ENCODE measurements at regions not wholly inside any gene's neighbourhood (a gene's known extent, or its start where the extent isn't known, plus 50 kb on each side); places are given as distances from the start of the nearest gene placed in this dataset.
"Not testable (repeated sequence)": the region's sequence is repeated elsewhere in the genome, so short reads cannot be mapped to it uniquely, and the experiment has no call there.

- BruUV-seq (replicated peaks); H3K4me2 ChIP-seq (ENCODE audit: low read depth, low read length); CTCF ChIA-PET (ENCODE audit: low intra/inter-chr PET ratio, low total read pairs); H3K27me3 ChIP-seq (ENCODE audit: control insufficient read depth in 1 of 2, insufficient read depth in 2 of 2, low read length in 2 of 2); H3K36me3 ChIP-seq (replicated peaks in 1 of 2; ENCODE audit: control insufficient read depth in 1 of 2, insufficient read depth in 2 of 2, low read length in 2 of 2); POLR2A ChIA-PET; H3K4me3 ChIP-seq (replicated peaks in 1 of 3; ENCODE audit: insufficient read depth in 1 of 3, low read depth in 2 of 3, low read length in 3 of 3); in situ Hi-C loops (cut with HindIII; ENCODE audit: extremely low pct_ligation_motif_present, low pct_unique_long_range_greater_than_20kb); DNase-seq (ENCODE audit: low spot score); H4K20me1 ChIP-seq (ENCODE audit: insufficient read depth, low read length); ATAC-seq; H2AFZ ChIP-seq (ENCODE audit: low read length); FAIRE-seq; H3K4me1 ChIP-seq (ENCODE audit: insufficient read depth, low read length); H3K9ac ChIP-seq (ENCODE audit: insufficient read depth, low read depth, low read length); intact Hi-C loops (cut with micrococcal nuclease; ENCODE audit: unreplicated experiment); H3K79me2 ChIP-seq (ENCODE audit: insufficient read depth, low read length); H3K27ac ChIP-seq (ENCODE audit: extremely low read length, insufficient read depth, low read length): not testable (repeated sequence)
- WGBS (ENCODE audit: low lambda C conversion rate) = 54% methylated on average over 12 of the region's 14 CpGs
- H3K9me3 ChIP-seq (ENCODE audit: low read length) = peaks cover 40% of the 10 kb centered on the region
Measured at GRCh38 chr9:103611950-103612349, 482.2 kb upstream of the SMC2 start.

- Histone ChIP-seq H3K9me3 (ENCODE audit: low read length) (peaks cover 63% of the 10 kb centered on the region), H3K4me3 (replicated peaks in 1 of 3; ENCODE audit: insufficient read depth in 1 of 3, low read depth in 2 of 3, low read length in 3 of 3) (no peak overlapping the region), H4K20me1 (ENCODE audit: insufficient read depth, low read length) (no peaks in the 10 kb centered on the region), H3K4me1 (ENCODE audit: insufficient read depth, low read length) (no peaks in the 10 kb centered on the region), H3K79me2 (ENCODE audit: insufficient read depth, low read length) (no peaks in the 10 kb centered on the region), H3K36me3 (replicated peaks in 1 of 2; ENCODE audit: control insufficient read depth in 1 of 2, insufficient read depth in 2 of 2, low read length in 2 of 2) (no peaks in the 10 kb centered on the region), H3K9ac (ENCODE audit: insufficient read depth, low read depth, low read length) (no peak overlapping the region), H3K27ac (ENCODE audit: extremely low read length, insufficient read depth, low read length) (no peak overlapping the region), H3K4me2 (ENCODE audit: low read depth, low read length) (no peak overlapping the region), H2AFZ (ENCODE audit: low read length) (no peak overlapping the region), H3K27me3 (ENCODE audit: control insufficient read depth in 1 of 2, insufficient read depth in 2 of 2, low read length in 2 of 2) (no peaks in the 10 kb centered on the region)
- ATAC-seq = no peak
- no peak for FAIRE-seq
- TF ChIP-seq ZFP90 (CRISPR knock-in tag; IDR thresholded peaks at IDR 0.05; ENCODE audit: borderline replicate concordance) = no peak
- TF ChIP-seq CENPT (CRISPR knock-in tag; IDR thresholded peaks at IDR 0.05; ENCODE audit: low read depth) = no peak
- TF ChIP-seq, protein P1, sequence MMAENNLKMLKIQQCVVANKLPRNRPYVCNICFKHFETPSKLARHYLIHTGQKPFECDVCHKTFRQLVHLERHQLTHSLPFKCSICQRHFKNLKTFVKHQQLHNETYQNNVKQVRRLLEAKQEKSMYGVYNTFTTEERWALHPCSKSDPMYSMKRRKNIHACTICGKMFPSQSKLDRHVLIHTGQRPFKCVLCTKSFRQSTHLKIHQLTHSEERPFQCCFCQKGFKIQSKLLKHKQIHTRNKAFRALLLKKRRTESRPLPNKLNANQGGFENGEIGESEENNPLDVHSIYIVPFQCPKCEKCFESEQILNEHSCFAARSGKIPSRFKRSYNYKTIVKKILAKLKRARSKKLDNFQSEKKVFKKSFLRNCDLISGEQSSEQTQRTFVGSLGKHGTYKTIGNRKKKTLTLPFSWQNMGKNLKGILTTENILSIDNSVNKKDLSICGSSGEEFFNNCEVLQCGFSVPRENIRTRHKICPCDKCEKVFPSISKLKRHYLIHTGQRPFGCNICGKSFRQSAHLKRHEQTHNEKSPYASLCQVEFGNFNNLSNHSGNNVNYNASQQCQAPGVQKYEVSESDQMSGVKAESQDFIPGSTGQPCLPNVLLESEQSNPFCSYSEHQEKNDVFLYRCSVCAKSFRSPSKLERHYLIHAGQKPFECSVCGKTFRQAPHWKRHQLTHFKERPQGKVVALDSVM (CRISPR knock-in tag; IDR thresholded peaks at IDR 0.05) = no peak
- no peak for TF ChIP-seq PCBP2 (optimal IDR thresholded peaks at IDR 0.05; ENCODE audit: low read depth, low read length, poor library complexity, severe bottlenecking)
- TF ChIP-seq ZFP37 (CRISPR knock-in tag; IDR thresholded peaks at IDR 0.05; ENCODE audit: borderline replicate concordance) = no peak
- TF ChIP-seq FOXK2 (IDR thresholded peaks at IDR 0.05) = no peak
- TF ChIP-seq DNMT1 (CRISPR knock-in tag; IDR thresholded peaks at IDR 0.05) = no peak
- no peak for TF ChIP-seq TRAFD1 (CRISPR knock-in tag; IDR thresholded peaks at IDR 0.05; ENCODE audit: borderline replicate concordance)
- TF ChIP-seq SATB2 (CRISPR knock-in tag; IDR thresholded peaks at IDR 0.05) = no peak
- TF ChIP-seq ZNF282 (IDR thresholded peaks at IDR 0.05; ENCODE audit: partially characterized antibody) = no peak
- TF ChIP-seq SMARCC2 (IDR thresholded peaks at IDR 0.05) = no peak
- no peak for TF ChIP-seq NR2F2 (IDR thresholded peaks at IDR 0.05; ENCODE audit: borderline replicate concordance, low read depth)
- no peak for TF ChIP-seq FOSL2 (CRISPR knock-in tag; IDR thresholded peaks at IDR 0.05)
- in situ Hi-C loops (cut with HindIII; ENCODE audit: extremely low pct_ligation_motif_present, low pct_unique_long_range_greater_than_20kb) (no loop called here), intact Hi-C loops (cut with micrococcal nuclease; ENCODE audit: unreplicated experiment) (no loop called here)
- BruUV-seq (replicated peaks) = no TSS peak
- ChIA-PET POLR2A (no interaction called here), CTCF (ENCODE audit: low intra/inter-chr PET ratio, low total read pairs) (no interaction called here)
- no peak for DNase-seq (ENCODE audit: low spot score)
- WGBS (ENCODE audit: low lambda C conversion rate) = 4% methylated on average over 5 of the region's 5 CpGs
Measured at GRCh38 chr9:103615994-103616393, 478.1 kb upstream of the SMC2 start.
